Panc1 (cell line): ENCODE measurements at regions not wholly inside any gene's neighbourhood (a gene's known extent, or its start where the extent isn't known, plus 50 kb on each side); places are given as distances from the start of the nearest gene placed in this dataset.

ENCODE experiments used
- POLR2AphosphoS5 ChIP-seq: IDR thresholded peaks from 2 replicates; pipeline ENCODE4 v1.6.1; 2012; ENCODE audit warnings: mild to moderate bottlenecking, low read depth, low read length, moderate library complexity
- TF ChIP-seq, protein P1 (sequence below): fragments of 450-650 bp; IDR thresholded peaks from 2 replicates; pipeline ENCODE4 v1.5.1; 2017; ENCODE audit warnings: mild to moderate bottlenecking

DNA sequence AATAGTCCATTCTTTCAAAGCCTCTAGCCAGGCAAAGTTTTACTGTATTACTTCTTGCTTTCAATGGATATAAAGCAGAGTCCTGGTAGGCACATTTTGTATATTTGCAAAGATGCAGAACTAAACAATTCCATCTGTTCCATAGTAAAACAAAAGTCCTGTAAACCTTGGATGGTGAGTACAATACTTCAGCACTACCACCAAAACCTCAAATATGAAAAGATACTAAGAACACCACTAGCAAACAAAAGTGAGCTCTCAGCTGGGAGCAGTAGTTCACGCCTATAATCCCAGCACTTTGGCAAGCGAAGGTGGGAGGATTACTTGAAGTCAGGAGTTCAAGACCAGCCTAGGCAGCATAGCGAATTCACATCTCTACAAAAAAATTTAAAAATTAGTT is 195.0 kb downstream of the MSX2 start:
- TF ChIP-seq, protein P1, sequence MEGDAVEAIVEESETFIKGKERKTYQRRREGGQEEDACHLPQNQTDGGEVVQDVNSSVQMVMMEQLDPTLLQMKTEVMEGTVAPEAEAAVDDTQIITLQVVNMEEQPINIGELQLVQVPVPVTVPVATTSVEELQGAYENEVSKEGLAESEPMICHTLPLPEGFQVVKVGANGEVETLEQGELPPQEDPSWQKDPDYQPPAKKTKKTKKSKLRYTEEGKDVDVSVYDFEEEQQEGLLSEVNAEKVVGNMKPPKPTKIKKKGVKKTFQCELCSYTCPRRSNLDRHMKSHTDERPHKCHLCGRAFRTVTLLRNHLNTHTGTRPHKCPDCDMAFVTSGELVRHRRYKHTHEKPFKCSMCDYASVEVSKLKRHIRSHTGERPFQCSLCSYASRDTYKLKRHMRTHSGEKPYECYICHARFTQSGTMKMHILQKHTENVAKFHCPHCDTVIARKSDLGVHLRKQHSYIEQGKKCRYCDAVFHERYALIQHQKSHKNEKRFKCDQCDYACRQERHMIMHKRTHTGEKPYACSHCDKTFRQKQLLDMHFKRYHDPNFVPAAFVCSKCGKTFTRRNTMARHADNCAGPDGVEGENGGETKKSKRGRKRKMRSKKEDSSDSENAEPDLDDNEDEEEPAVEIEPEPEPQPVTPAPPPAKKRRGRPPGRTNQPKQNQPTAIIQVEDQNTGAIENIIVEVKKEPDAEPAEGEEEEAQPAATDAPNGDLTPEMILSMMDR: no peak
- TF ChIP-seq POLR2AphosphoS5: no peak
